ENCODE measurements at regions not wholly inside any gene's neighbourhood (a gene's known extent, or its start where the extent isn't known, plus 50 kb on each side); places are given as distances from the start of the nearest gene placed in this dataset.
A peak's percentile ranks its signal among the peaks of the same experiment; 100 is the strongest.

DNA sequence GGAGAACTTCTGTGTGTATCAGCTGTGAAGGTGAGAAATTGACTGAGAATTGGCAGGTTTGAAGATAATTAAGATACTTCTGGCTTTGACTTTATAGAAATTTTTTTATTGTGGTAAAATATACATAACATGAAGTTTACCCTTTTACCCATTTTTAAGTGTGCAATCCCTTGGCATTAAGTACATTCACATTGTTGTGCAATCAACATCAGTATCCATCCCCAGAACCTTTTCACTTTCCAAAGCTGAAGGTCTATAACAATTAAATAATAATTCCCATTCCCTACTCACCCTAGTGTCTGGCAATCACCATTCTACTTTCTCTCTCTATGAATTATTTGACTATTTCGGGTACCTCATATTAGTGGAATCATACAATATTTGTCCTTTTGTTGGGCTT, 69.9 kb downstream of the ACTBL2 start:
- Histone ChIP-seq H3K4me1 (ENCODE audit: control insufficient read depth, insufficient read depth, low read length) (peaks cover 6% of the 10 kb centered on the region), H3K27me3 (ENCODE audit: control insufficient read depth in 1 of 2, insufficient read depth in 2 of 2, low read length in 2 of 2) (no peaks in the 10 kb centered on the region), H3K36me3 (ENCODE audit: control insufficient read depth in 2 of 2, insufficient read depth in 2 of 2, low read length in 2 of 2) (no peaks in the 10 kb centered on the region), H3K9me3 (ENCODE audit: control insufficient read depth in 2 of 2, low read length in 2 of 2) (no peaks in the 10 kb centered on the region), H3K9ac (ENCODE audit: low read length in 2 of 2) (no peak overlapping the region), H3K4me3 (ENCODE audit: low read length in 2 of 2) (no peak overlapping the region), H3K27ac (ENCODE audit: low read length) (no peak overlapping the region)

DNA sequence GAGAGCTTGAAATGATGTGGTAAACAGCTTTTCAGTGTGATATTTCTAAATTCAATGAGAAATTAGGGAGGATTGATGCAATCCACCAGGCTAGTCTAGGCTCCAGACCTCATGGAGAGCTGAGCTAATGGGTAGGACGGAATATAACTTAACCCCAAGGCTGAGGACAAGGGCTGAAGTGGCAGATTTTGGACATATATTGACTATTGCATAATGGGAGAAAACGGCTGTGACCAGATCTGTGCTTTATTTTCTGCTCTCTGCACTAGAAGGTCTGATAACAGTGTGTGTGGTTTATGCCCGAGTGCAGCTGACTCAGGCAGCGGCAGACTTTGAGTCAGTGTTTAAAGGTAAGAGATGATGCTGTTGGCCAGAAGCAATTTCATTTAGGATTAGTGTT, 70.6 kb downstream of the ACTBL2 start:
- H3K36me3 ChIP-seq (ENCODE audit: control insufficient read depth in 2 of 2, insufficient read depth in 2 of 2, low read length in 2 of 2) = no peaks in the 10 kb centered on the region
- H3K27ac ChIP-seq (ENCODE audit: low read length) = no peak overlapping the region
- H3K9ac ChIP-seq (ENCODE audit: low read length in 2 of 2) = no peak overlapping the region
- H3K27me3 ChIP-seq (ENCODE audit: control insufficient read depth in 1 of 2, insufficient read depth in 2 of 2, low read length in 2 of 2) = no peaks in the 10 kb centered on the region
- H3K4me3 ChIP-seq (ENCODE audit: low read length in 2 of 2) = peak overlapping the region in 1 of 2 donors; percentile 23
- peaks cover 6% of the 10 kb centered on the region for H3K4me1 ChIP-seq (ENCODE audit: control insufficient read depth, insufficient read depth, low read length)
- H3K9me3 ChIP-seq (ENCODE audit: control insufficient read depth in 2 of 2, low read length in 2 of 2) = no peaks in the 10 kb centered on the region

DNA sequence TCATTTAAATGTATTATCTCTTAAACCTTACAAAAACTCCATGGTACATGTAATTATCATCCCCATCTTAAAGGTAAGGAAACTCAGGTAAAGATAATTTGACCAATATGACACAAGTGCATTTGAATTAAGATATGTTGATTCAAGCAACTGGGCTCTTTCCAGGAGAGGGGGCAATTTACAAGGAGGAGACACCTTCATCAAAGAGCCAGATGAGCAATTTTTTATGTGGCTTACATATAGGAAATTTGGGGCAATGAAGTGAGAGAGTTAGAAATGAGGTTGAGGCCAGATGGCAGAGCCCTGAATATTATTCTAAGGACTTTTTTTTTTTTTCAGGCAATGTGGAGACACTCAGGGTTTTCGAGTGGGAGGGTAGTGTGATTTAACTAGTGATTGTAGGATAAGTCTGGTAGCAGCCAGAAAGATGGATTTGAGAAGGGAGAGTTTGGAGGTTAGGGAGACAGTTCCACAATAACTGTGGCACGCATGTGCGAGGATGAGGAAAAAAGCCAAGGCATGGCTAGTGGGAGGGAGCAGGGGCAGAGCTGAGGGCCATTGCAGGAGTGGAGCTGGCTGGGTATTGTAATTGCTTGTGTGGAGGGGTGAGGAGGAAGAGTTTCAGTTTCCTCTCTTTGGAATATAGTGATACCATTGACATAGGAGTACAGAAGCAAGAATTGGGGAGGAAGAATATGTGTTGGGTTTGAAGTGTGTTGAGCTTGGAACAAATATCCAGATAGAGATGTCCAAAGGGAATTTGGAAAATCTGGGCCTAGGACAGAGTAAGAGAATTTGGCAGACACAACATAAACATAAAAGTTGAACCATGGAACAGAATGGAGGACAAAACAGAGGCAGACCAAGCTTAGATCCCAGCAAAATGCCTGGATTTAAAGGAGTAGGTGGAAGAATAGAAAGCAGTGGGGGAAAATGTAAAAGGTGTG, 72.0 kb downstream of the ACTBL2 start:
- no peak overlapping the region for H3K4me3 ChIP-seq (ENCODE audit: low read length in 2 of 2)
- H3K4me1 ChIP-seq (ENCODE audit: control insufficient read depth, insufficient read depth, low read length) = peaks cover 6% of the 10 kb centered on the region
- H3K36me3 ChIP-seq (ENCODE audit: control insufficient read depth in 2 of 2, insufficient read depth in 2 of 2, low read length in 2 of 2) = no peaks in the 10 kb centered on the region
- no peak overlapping the region for H3K9ac ChIP-seq (ENCODE audit: low read length in 2 of 2)
- H3K27me3 ChIP-seq (ENCODE audit: control insufficient read depth in 1 of 2, insufficient read depth in 2 of 2, low read length in 2 of 2) = no peaks in the 10 kb centered on the region
- H3K9me3 ChIP-seq (ENCODE audit: control insufficient read depth in 2 of 2, low read length in 2 of 2) = no peaks in the 10 kb centered on the region
- no peak overlapping the region for H3K27ac ChIP-seq (ENCODE audit: low read length)

DNA sequence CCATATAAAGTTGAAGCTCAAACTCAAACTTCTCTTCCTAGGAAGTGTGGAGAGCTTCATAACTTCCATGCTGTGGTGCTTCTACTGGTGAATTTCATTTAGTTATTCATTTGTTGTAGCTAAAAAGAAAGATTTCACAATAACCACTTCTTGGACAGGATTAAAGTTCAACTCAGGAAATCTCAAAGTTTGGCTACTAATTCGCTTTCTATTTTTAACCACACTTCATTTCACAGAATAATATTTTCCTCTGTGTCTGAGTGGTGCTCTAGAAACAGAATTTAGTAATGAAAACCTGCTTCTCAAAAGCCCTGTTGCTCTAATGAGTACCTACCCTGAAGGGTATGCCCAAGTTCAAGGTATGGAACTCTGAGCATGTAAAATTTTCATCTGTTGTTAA, 73.9 kb downstream of the ACTBL2 start:
- no peak overlapping the region for H3K9ac ChIP-seq (ENCODE audit: low read length in 2 of 2)

DNA sequence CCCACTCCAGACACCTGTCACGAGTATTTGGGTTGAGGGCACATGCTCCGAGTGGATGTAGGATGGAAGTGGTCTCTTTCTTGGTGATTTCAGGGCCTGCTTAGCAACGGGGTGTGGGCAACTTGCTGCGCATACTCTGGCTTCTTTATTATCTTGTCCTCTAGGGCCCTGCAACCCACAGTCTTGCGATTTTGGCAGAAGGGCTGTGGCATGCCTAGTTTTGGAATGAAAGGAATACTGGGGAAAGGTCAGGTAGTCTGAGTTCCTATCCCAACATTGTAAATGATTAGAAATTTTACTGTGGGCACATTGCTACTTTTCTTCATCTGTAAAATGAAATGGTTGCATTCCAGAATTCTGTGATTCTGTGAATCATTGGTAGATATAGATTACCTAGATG, 74.3 kb downstream of the ACTBL2 start:
- no peak overlapping the region for H3K9ac ChIP-seq (ENCODE audit: low read length in 2 of 2)
- H3K4me1 ChIP-seq (ENCODE audit: control insufficient read depth, insufficient read depth, low read length) = peaks cover 6% of the 10 kb centered on the region
- H3K36me3 ChIP-seq (ENCODE audit: control insufficient read depth in 2 of 2, insufficient read depth in 2 of 2, low read length in 2 of 2) = no peaks in the 10 kb centered on the region
- no peak overlapping the region for H3K27ac ChIP-seq (ENCODE audit: low read length)
- H3K4me3 ChIP-seq (ENCODE audit: low read length in 2 of 2) = no peak overlapping the region
- H3K9me3 ChIP-seq (ENCODE audit: control insufficient read depth in 2 of 2, low read length in 2 of 2) = peaks cover 0 to 2% of the 10 kb centered on the region in 2 donors
- no peaks in the 10 kb centered on the region for H3K27me3 ChIP-seq (ENCODE audit: control insufficient read depth in 1 of 2, insufficient read depth in 2 of 2, low read length in 2 of 2)

More for the DNA sequence above, 73.9 kb downstream of the ACTBL2 start:
- Histone ChIP-seq H3K4me3 (ENCODE audit: low read length in 2 of 2) (peak overlapping the region in 1 of 2 donors; percentile 40), H3K9me3 (ENCODE audit: control insufficient read depth in 2 of 2, low read length in 2 of 2) (peaks cover 0 to 2% of the 10 kb centered on the region in 2 donors), H3K27ac (ENCODE audit: low read length) (no peak overlapping the region), H3K4me1 (ENCODE audit: control insufficient read depth, insufficient read depth, low read length) (peaks cover 6% of the 10 kb centered on the region), H3K36me3 (ENCODE audit: control insufficient read depth in 2 of 2, insufficient read depth in 2 of 2, low read length in 2 of 2) (no peaks in the 10 kb centered on the region), H3K27me3 (ENCODE audit: control insufficient read depth in 1 of 2, insufficient read depth in 2 of 2, low read length in 2 of 2) (no peaks in the 10 kb centered on the region)

DNA sequence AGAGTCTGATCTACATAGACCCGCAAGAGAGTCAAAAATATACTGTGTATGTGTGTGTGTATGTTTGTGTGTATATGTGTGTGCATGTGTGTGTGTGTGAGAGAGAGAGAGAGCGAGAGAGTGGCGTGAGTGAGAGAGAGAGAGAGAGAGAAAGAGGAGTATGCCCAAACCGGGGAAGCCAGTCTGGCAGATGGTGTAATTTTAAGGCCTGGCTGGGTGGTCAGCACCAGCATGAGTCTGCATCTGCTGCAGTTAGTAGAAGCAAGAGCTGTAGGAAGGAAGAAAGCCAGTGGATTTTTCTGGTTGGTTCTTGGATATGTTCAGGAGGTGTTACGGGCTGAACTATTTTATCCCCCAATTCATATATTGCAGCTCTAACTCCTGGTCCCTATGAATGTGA, 75.2 kb downstream of the ACTBL2 start:
- no peaks in the 10 kb centered on the region for H3K27me3 ChIP-seq (ENCODE audit: control insufficient read depth in 1 of 2, insufficient read depth in 2 of 2, low read length in 2 of 2)
- H3K27ac ChIP-seq (ENCODE audit: low read length) = no peak overlapping the region
- H3K9ac ChIP-seq (ENCODE audit: low read length in 2 of 2) = no peak overlapping the region
- H3K4me1 ChIP-seq (ENCODE audit: control insufficient read depth, insufficient read depth, low read length) = peaks cover 6% of the 10 kb centered on the region
- H3K9me3 ChIP-seq (ENCODE audit: control insufficient read depth in 2 of 2, low read length in 2 of 2) = peaks cover 0 to 2% of the 10 kb centered on the region in 2 donors
- H3K36me3 ChIP-seq (ENCODE audit: control insufficient read depth in 2 of 2, insufficient read depth in 2 of 2, low read length in 2 of 2) = no peaks in the 10 kb centered on the region
- H3K4me3 ChIP-seq (ENCODE audit: low read length in 2 of 2) = no peak overlapping the region

DNA sequence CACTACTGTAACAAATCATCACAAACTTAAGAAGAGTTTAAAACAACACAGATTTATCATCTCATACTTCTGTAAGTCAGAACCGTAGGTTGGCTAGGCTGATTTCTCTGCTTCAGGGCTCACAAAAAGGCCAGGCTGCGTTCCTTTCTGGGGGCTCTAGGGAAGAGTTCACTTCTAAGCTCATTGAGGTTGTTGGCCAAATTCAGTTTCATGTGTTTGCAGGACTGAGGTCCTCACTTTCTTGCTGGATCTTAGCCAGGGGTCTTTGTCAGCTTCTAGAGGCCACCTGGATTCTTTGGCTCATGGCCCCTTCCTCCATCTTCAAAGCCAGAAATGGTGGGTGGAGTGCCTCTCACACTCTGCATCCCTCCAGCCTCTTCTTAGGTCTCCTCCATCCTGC, 76.0 kb downstream of the ACTBL2 start:
- peaks cover 0 to 2% of the 10 kb centered on the region in 2 donors for H3K9me3 ChIP-seq (ENCODE audit: control insufficient read depth in 2 of 2, low read length in 2 of 2)
- no peak overlapping the region for H3K9ac ChIP-seq (ENCODE audit: low read length in 2 of 2)
- H3K36me3 ChIP-seq (ENCODE audit: control insufficient read depth in 2 of 2, insufficient read depth in 2 of 2, low read length in 2 of 2) = no peaks in the 10 kb centered on the region
- no peak overlapping the region for H3K27ac ChIP-seq (ENCODE audit: low read length)
- H3K4me1 ChIP-seq (ENCODE audit: control insufficient read depth, insufficient read depth, low read length) = peaks cover 6% of the 10 kb centered on the region
- no peaks in the 10 kb centered on the region for H3K27me3 ChIP-seq (ENCODE audit: control insufficient read depth in 1 of 2, insufficient read depth in 2 of 2, low read length in 2 of 2)
- no peak overlapping the region for H3K4me3 ChIP-seq (ENCODE audit: low read length in 2 of 2)

DNA sequence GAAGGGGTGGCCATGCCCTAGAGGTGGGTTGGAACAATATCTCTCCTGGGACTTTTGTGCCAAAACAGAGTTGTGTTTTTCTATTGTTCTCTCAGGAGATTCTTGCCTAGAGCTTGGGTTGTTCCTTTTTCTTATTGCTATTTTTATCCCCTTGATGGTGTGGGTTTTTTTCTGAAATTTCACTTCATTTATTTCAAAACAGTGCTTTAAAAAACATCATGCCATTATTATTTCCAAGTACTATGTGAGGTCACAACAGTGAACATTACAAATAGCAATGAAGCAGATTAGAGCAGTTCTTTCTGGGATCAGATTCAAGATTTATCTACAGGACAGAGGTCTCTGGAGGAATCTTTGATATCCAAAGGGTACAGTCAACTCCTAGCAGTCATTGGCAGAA, 76.6 kb downstream of the ACTBL2 start:
- H3K4me3 ChIP-seq (ENCODE audit: low read length in 2 of 2) = no peak overlapping the region
- H3K4me1 ChIP-seq (ENCODE audit: control insufficient read depth, insufficient read depth, low read length) = peaks cover 6% of the 10 kb centered on the region
- H3K27ac ChIP-seq (ENCODE audit: low read length) = no peak overlapping the region
- H3K9me3 ChIP-seq (ENCODE audit: control insufficient read depth in 2 of 2, low read length in 2 of 2) = peaks cover 0 to 2% of the 10 kb centered on the region in 2 donors
- no peaks in the 10 kb centered on the region for H3K36me3 ChIP-seq (ENCODE audit: control insufficient read depth in 2 of 2, insufficient read depth in 2 of 2, low read length in 2 of 2)
- no peaks in the 10 kb centered on the region for H3K27me3 ChIP-seq (ENCODE audit: control insufficient read depth in 1 of 2, insufficient read depth in 2 of 2, low read length in 2 of 2)
- no peak overlapping the region for H3K9ac ChIP-seq (ENCODE audit: low read length in 2 of 2)

DNA sequence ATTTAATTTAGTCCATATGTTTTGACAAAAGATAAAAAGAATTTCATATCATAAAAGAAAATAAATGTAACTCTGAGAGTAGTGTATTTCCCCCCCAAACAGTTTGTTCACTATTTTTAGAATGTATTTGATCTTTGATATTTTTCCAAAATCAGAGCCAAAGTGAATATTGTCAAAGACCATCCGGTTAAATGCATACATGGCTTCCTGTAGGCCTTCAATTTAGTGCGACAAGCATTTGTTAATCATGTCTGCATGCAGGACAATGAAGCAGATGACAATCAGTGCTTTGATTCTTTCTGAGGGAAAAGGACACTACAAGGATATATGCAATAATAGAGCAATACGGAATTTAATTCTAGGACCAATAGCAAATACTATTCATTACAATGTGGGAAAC, 79.8 kb downstream of the ACTBL2 start:
- H3K9me3 ChIP-seq (ENCODE audit: control insufficient read depth in 2 of 2, low read length in 2 of 2) = peaks cover 0 to 2% of the 10 kb centered on the region in 2 donors
- no peaks in the 10 kb centered on the region for H3K36me3 ChIP-seq (ENCODE audit: control insufficient read depth in 2 of 2, insufficient read depth in 2 of 2, low read length in 2 of 2)
- H3K27me3 ChIP-seq (ENCODE audit: control insufficient read depth in 1 of 2, insufficient read depth in 2 of 2, low read length in 2 of 2) = no peaks in the 10 kb centered on the region
- no peaks in the 10 kb centered on the region for H3K4me1 ChIP-seq (ENCODE audit: control insufficient read depth, insufficient read depth, low read length)
- H3K4me3 ChIP-seq (ENCODE audit: low read length in 2 of 2) = no peak overlapping the region
- H3K27ac ChIP-seq (ENCODE audit: low read length) = no peak overlapping the region
- H3K9ac ChIP-seq (ENCODE audit: low read length in 2 of 2) = no peak overlapping the region

DNA sequence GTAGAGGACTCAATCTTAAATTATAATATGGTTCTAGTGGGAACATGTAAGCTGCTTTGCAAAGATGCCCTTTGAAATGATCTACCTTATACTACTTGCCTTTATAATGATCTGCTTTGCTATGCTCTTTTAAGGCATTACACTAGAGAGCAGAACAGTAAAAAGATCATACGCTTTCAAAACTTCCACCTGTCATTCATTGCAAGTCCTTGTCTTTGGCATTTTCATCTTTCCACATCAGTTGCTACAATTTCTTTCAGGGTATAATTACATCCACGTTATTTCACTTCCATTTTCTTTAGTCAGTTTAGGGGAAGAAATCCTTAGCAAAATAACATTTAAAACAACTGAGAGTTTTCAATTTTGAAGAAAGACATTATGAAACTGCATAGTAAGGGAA, 80.3 kb downstream of the ACTBL2 start:
- no peak overlapping the region for H3K9ac ChIP-seq (ENCODE audit: low read length in 2 of 2)
- no peaks in the 10 kb centered on the region for H3K4me1 ChIP-seq (ENCODE audit: control insufficient read depth, insufficient read depth, low read length)
- no peak overlapping the region for H3K4me3 ChIP-seq (ENCODE audit: low read length in 2 of 2)
- H3K27ac ChIP-seq (ENCODE audit: low read length) = no peak overlapping the region
- H3K27me3 ChIP-seq (ENCODE audit: control insufficient read depth in 1 of 2, insufficient read depth in 2 of 2, low read length in 2 of 2) = no peaks in the 10 kb centered on the region
- H3K36me3 ChIP-seq (ENCODE audit: control insufficient read depth in 2 of 2, insufficient read depth in 2 of 2, low read length in 2 of 2) = no peaks in the 10 kb centered on the region
- peaks cover 0 to 2% of the 10 kb centered on the region in 2 donors for H3K9me3 ChIP-seq (ENCODE audit: control insufficient read depth in 2 of 2, low read length in 2 of 2)

DNA sequence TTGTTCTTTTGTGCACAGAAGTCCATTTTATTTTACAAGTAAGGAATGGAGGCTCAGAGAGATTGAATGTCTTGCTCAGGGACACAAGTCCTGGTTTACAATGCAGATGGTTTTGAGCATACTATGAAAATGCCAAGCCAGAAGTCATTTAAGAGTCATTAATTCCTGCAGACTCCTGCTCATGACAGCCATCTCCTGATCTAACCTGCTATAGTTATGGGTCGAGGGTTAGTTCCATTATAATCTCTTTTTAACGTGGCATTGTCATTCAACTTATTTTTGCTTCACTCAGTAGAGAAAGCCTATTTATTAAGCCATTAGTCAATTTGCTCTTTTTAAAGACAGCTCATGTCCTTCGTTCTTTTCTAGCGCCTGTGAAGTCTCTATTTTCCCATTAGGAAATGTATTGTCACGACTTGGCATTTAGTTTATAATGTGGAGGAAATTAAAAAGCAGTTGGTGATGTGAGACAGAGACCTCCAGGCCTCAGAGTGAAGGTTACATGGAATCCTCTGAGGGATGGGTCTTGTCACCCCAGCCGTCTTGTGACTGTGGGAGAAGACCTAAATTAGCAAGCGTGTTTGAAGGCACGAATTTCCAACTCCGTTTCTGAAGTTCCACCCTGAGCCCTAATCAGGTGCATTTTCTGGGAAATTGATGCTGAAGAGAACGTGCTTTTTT, 84.1 kb downstream of the ACTBL2 start:
- H3K27me3 ChIP-seq (ENCODE audit: control insufficient read depth in 1 of 2, insufficient read depth in 2 of 2, low read length in 2 of 2) = no peaks in the 10 kb centered on the region
- H3K27ac ChIP-seq (ENCODE audit: low read length) = no peak overlapping the region
- H3K9ac ChIP-seq (ENCODE audit: low read length in 2 of 2) = no peak overlapping the region
- H3K4me3 ChIP-seq (ENCODE audit: low read length in 2 of 2) = no peak overlapping the region
- no peaks in the 10 kb centered on the region for H3K9me3 ChIP-seq (ENCODE audit: control insufficient read depth in 2 of 2, low read length in 2 of 2)
- H3K36me3 ChIP-seq (ENCODE audit: control insufficient read depth in 2 of 2, insufficient read depth in 2 of 2, low read length in 2 of 2) = no peaks in the 10 kb centered on the region
- no peaks in the 10 kb centered on the region for H3K4me1 ChIP-seq (ENCODE audit: control insufficient read depth, insufficient read depth, low read length)

All from stomach smooth muscle (tissue), 2 donors.